Activated effector memory CD4-positive, alpha-beta T cell treated with anti-CD3 and anti-CD28 coated beads, Interleukin-2, amount 50 U/mL, for 16 hours (primary cell): ENCODE measurements at regions not wholly inside any gene's neighbourhood (a gene's known extent, or its start where the extent isn't known, plus 50 kb on each side); places are given as distances from the start of the nearest gene placed in this dataset.

Experiments
- DNase-seq: peaks from one replicate; pipeline ENCODE4 v3.0.0-alpha.2; 2020

- DNase-seq, result no peak
Measured at GRCh38 chr6:104573350-104573749, 286.4 kb downstream of the HACE1 start.

- no peak for DNase-seq
Measured at GRCh38 chr6:104572901-104573300, 286.8 kb downstream of the HACE1 start.

- no peak for DNase-seq
Measured at GRCh38 chr6:104566411-104566810, 293.3 kb downstream of the HACE1 start.

GRCh38 chr6:104563306-104563705 lies 296.4 kb downstream of the HACE1 start:
- no peak for DNase-seq

GRCh38 chr6:104559435-104560202 lies 300.1 kb downstream of the HACE1 start:
- no peak for DNase-seq

GRCh38 chr6:104558746-104559145 lies 301.0 kb downstream of the HACE1 start:
- DNase-seq, result no peak

- no peak for DNase-seq
Measured at GRCh38 chr6:104548297-104548696, 311.4 kb downstream of the HACE1 start.

GRCh38 chr6:104541411-104541810 lies 318.3 kb downstream of the HACE1 start:
- no peak for DNase-seq

- no peak for DNase-seq
Measured at GRCh38 chr6:104540743-104541142, 319.0 kb downstream of the HACE1 start.

GRCh38 chr6:104539173-104539572 lies 320.5 kb downstream of the HACE1 start:
- no peak for DNase-seq

- no peak for DNase-seq
Measured at GRCh38 chr6:104537872-104538271, 321.8 kb downstream of the HACE1 start.

GRCh38 chr6:104537180-104537579 lies 322.5 kb downstream of the HACE1 start:
- no peak for DNase-seq

GRCh38 chr6:104532462-104532861 lies 327.3 kb downstream of the HACE1 start:
- DNase-seq, result no peak

- DNase-seq, result no peak
Measured at GRCh38 chr6:104531646-104532045, 328.1 kb downstream of the HACE1 start.

- DNase-seq, result no peak
Measured at GRCh38 chr6:104527761-104528415, 331.8 kb downstream of the HACE1 start.

GRCh38 chr6:104527311-104527710 lies 332.4 kb downstream of the HACE1 start:
- no peak for DNase-seq

- DNase-seq, result no peak
Measured at GRCh38 chr6:104526376-104526775, 333.3 kb downstream of the HACE1 start.

GRCh38 chr6:104525677-104526322 lies 333.9 kb downstream of the HACE1 start:
- DNase-seq, result peak; percentile 84

- no peak for DNase-seq
Measured at GRCh38 chr6:104522533-104522932, 337.2 kb downstream of the HACE1 start.

- DNase-seq, result no peak
Measured at GRCh38 chr6:104521176-104521575, 338.5 kb downstream of the HACE1 start.

- DNase-seq, result no peak
Measured at GRCh38 chr6:104519566-104519965, 340.2 kb downstream of the HACE1 start.

GRCh38 chr6:104509355-104509754 lies 350.4 kb downstream of the HACE1 start:
- no peak for DNase-seq

GRCh38 chr6:104506429-104506828 lies 353.3 kb downstream of the HACE1 start:
- DNase-seq, result no peak

GRCh38 chr6:104505838-104506237 lies 353.9 kb downstream of the HACE1 start:
- no peak for DNase-seq
